Jurkat, Clone E6-1 (cell line): ENCODE measurements at regions not wholly inside any gene's neighbourhood (a gene's known extent, or its start where the extent isn't known, plus 50 kb on each side); places are given as distances from the start of the nearest gene placed in this dataset.

Experiments
- DNase-seq: peaks from one replicate; pipeline ENCODE4 v3.0.0-alpha.2; 2011; ENCODE audit warnings: low read depth, low spot score
- H3K4me3 ChIP-seq: 2 replicates; pipeline ENCODE4 v1.5.1; 2011; ENCODE audit warnings: mild to moderate bottlenecking, low read length, control low read depth, moderate library complexity

GRCh38 chr11:129273944-129274711, 82.0 kb upstream of the ARHGAP32 start:
- H3K4me3 ChIP-seq = no peak overlapping the region
- no peak for DNase-seq

- H3K4me3 ChIP-seq = no peak overlapping the region
- DNase-seq = no peak
These were observed 81.2 kb upstream of the ARHGAP32 start for GRCh38 chr11:129273322-129273721.

- peak overlapping the region; percentile 19; the same call in 1 of the 2 replicates for H3K4me3 ChIP-seq
- DNase-seq = no peak
These were observed 78.9 kb upstream of the ARHGAP32 start for GRCh38 chr11:129271030-129271429.

GRCh38 chr11:129270446-129270845, 78.3 kb upstream of the ARHGAP32 start:
- DNase-seq = peak; percentile 92
- peak overlapping the region; percentile 19; the same call in 1 of the 2 replicates for H3K4me3 ChIP-seq

- no peak overlapping the region for H3K4me3 ChIP-seq
- no peak for DNase-seq
These were observed 76.2 kb upstream of the ARHGAP32 start for GRCh38 chr11:129268371-129268770.

- no peak overlapping the region for H3K4me3 ChIP-seq
- no peak for DNase-seq
These were observed 75.6 kb upstream of the ARHGAP32 start for GRCh38 chr11:129267716-129268115.

- DNase-seq = no peak
These were observed 74.4 kb upstream of the ARHGAP32 start for GRCh38 chr11:129266536-129266935.

GRCh38 chr11:129265125-129265788, 73.1 kb upstream of the ARHGAP32 start:
- H3K4me3 ChIP-seq = no peak overlapping the region
- no peak for DNase-seq

More at GRCh38 chr11:129266536-129266935, 74.4 kb upstream of the ARHGAP32 start:
- H3K4me3 ChIP-seq = no peak overlapping the region

- no peak overlapping the region for H3K4me3 ChIP-seq
- no peak for DNase-seq
These were observed 72.0 kb upstream of the ARHGAP32 start for GRCh38 chr11:129264114-129264513.

- no peak overlapping the region for H3K4me3 ChIP-seq
- no peak for DNase-seq
These were observed 68.6 kb upstream of the ARHGAP32 start for GRCh38 chr11:129260750-129261149.

GRCh38 chr11:129259931-129260348, 67.8 kb upstream of the ARHGAP32 start:
- no peak overlapping the region for H3K4me3 ChIP-seq
- no peak for DNase-seq

GRCh38 chr11:129258205-129258604, 66.1 kb upstream of the ARHGAP32 start:
- no peak for DNase-seq
- no peak overlapping the region for H3K4me3 ChIP-seq

GRCh38 chr11:129257512-129257911, 65.4 kb upstream of the ARHGAP32 start:
- no peak for DNase-seq
- H3K4me3 ChIP-seq = no peak overlapping the region

GRCh38 chr11:129252621-129253020, 60.5 kb upstream of the ARHGAP32 start:
- DNase-seq = no peak
- no peak overlapping the region for H3K4me3 ChIP-seq

- no peak overlapping the region for H3K4me3 ChIP-seq
- DNase-seq = no peak
These were observed 58.9 kb upstream of the ARHGAP32 start for GRCh38 chr11:129251067-129251466.

- no peak for DNase-seq
- H3K4me3 ChIP-seq = no peak overlapping the region
These were observed 57.8 kb upstream of the ARHGAP32 start for GRCh38 chr11:129249923-129250322.

- DNase-seq = no peak
- H3K4me3 ChIP-seq = no peak overlapping the region
These were observed 57.2 kb upstream of the ARHGAP32 start for GRCh38 chr11:129249351-129249750.

GRCh38 chr11:129248618-129249017, 56.5 kb upstream of the ARHGAP32 start:
- H3K4me3 ChIP-seq = no peak overlapping the region
- DNase-seq = no peak

GRCh38 chr11:129247135-129247534, 55.0 kb upstream of the ARHGAP32 start:
- peak; percentile 87 for DNase-seq
- H3K4me3 ChIP-seq = no peak overlapping the region

GRCh38 chr11:129242855-129243254, 50.7 kb upstream of the ARHGAP32 start:
- no peak overlapping the region for H3K4me3 ChIP-seq
- DNase-seq = no peak
